ENCODE measurements at regions not wholly inside any gene's neighbourhood (a gene's known extent, or its start where the extent isn't known, plus 50 kb on each side); places are given as distances from the start of the nearest gene placed in this dataset.

- Histone ChIP-seq H3K27ac (no peak overlapping the region), H3K36me3 (no peaks in the 10 kb centered on the region), H3K4me3 (no peak overlapping the region), H3K4me1 (peaks cover 23% of the 10 kb centered on the region), H3K9me3 (no peaks in the 10 kb centered on the region), H3K27me3 (no peaks in the 10 kb centered on the region)
- TF ChIP-seq POLR2A (IDR thresholded peaks at IDR 0.05) (no peak), CTCF (IDR thresholded peaks at IDR 0.05) (no peak), POLR2AphosphoS5 (IDR thresholded peaks at IDR 0.05) (peak in 2 of 3 donors; percentile 59 to 98), EP300 (IDR thresholded peaks at IDR 0.05) (no peak)
- DNase-seq (ENCODE audit: low spot score in 2 of 2): peak; percentile 86 to 87
- WGBS: 41% methylated on average over 3 of the region's 8 CpGs
Observed at GRCh38 chr1:232287676-232288569, 342.0 kb downstream of the SIPA1L2 start.

GRCh38 chr1:232285138-232285537, 344.8 kb downstream of the SIPA1L2 start:
- DNase-seq (ENCODE audit: low spot score in 2 of 2): no peak
- Histone ChIP-seq H3K4me1 (peaks cover 4% of the 10 kb centered on the region), H3K27me3 (no peaks in the 10 kb centered on the region), H3K4me3 (no peak overlapping the region), H3K9me3 (no peaks in the 10 kb centered on the region), H3K36me3 (no peaks in the 10 kb centered on the region), H3K27ac (no peak overlapping the region)
- TF ChIP-seq POLR2A (IDR thresholded peaks at IDR 0.05): no peak
- no peak for TF ChIP-seq EP300 (IDR thresholded peaks at IDR 0.05)
- TF ChIP-seq POLR2AphosphoS5 (IDR thresholded peaks at IDR 0.05): no peak
- no peak for TF ChIP-seq CTCF (IDR thresholded peaks at IDR 0.05)
- WGBS: 90% methylated on average over 6 of the region's 6 CpGs

GRCh38 chr1:232283864-232284263, 346.1 kb downstream of the SIPA1L2 start:
- H3K27ac ChIP-seq: no peak overlapping the region
- TF ChIP-seq EP300 (IDR thresholded peaks at IDR 0.05) (no peak), POLR2A (IDR thresholded peaks at IDR 0.05) (no peak), CTCF (IDR thresholded peaks at IDR 0.05) (no peak), POLR2AphosphoS5 (IDR thresholded peaks at IDR 0.05) (no peak)
- WGBS: 87% methylated on average over 4 of the region's 4 CpGs
- no peaks in the 10 kb centered on the region for H3K27me3 ChIP-seq
- no peak overlapping the region for H3K4me3 ChIP-seq
- H3K9me3 ChIP-seq: no peaks in the 10 kb centered on the region
- peaks cover 4% of the 10 kb centered on the region for H3K4me1 ChIP-seq
- no peaks in the 10 kb centered on the region for H3K36me3 ChIP-seq
- no peak for DNase-seq (ENCODE audit: low spot score in 2 of 2)

GRCh38 chr1:232282498-232282897, 347.4 kb downstream of the SIPA1L2 start:
- TF ChIP-seq POLR2A (IDR thresholded peaks at IDR 0.05): no peak
- TF ChIP-seq EP300 (IDR thresholded peaks at IDR 0.05): no peak
- no peak for TF ChIP-seq POLR2AphosphoS5 (IDR thresholded peaks at IDR 0.05)
- TF ChIP-seq CTCF (IDR thresholded peaks at IDR 0.05): no peak

GRCh38 chr1:232280910-232281309, 349.0 kb downstream of the SIPA1L2 start:
- H3K36me3 ChIP-seq: no peaks in the 10 kb centered on the region
- no peak overlapping the region for H3K27ac ChIP-seq
- H3K4me1 ChIP-seq: no peaks in the 10 kb centered on the region
- TF ChIP-seq EP300 (IDR thresholded peaks at IDR 0.05): no peak
- no peak for TF ChIP-seq CTCF (IDR thresholded peaks at IDR 0.05)
- TF ChIP-seq POLR2AphosphoS5 (IDR thresholded peaks at IDR 0.05): no peak
- no peak for TF ChIP-seq POLR2A (IDR thresholded peaks at IDR 0.05)
- no peaks in the 10 kb centered on the region for H3K9me3 ChIP-seq
- no peak overlapping the region for H3K4me3 ChIP-seq
- DNase-seq (ENCODE audit: low spot score in 2 of 2): no peak
- 91% methylated on average over 4 of the region's 4 CpGs for WGBS
- no peaks in the 10 kb centered on the region for H3K27me3 ChIP-seq

More at GRCh38 chr1:232282498-232282897, 347.4 kb downstream of the SIPA1L2 start:
- H3K9me3 ChIP-seq: no peaks in the 10 kb centered on the region
- H3K27me3 ChIP-seq: no peaks in the 10 kb centered on the region
- WGBS: 66% methylated on average over 1 of the region's 1 CpG
- no peaks in the 10 kb centered on the region for H3K36me3 ChIP-seq
- no peak overlapping the region for H3K4me3 ChIP-seq
- H3K27ac ChIP-seq: no peak overlapping the region
- DNase-seq (ENCODE audit: low spot score in 2 of 2): no peak
- H3K4me1 ChIP-seq: no peaks in the 10 kb centered on the region
